ENCODE measurements at regions not wholly inside any gene's neighbourhood (a gene's known extent, or its start where the extent isn't known, plus 50 kb on each side); places are given as distances from the start of the nearest gene placed in this dataset.

GRCh38 chr2:181828122-181828705 lies 63.3 kb upstream of the ITPRID2 start:
- H3K27me3 ChIP-seq = no peaks in the 10 kb centered on the region
- no peak for DNase-seq (ENCODE audit: low spot score in 2 of 2)
- no peak overlapping the region for H3K27ac ChIP-seq
- 93 to 98% methylated on average over 6 of the region's 6 CpGs for WGBS, 2 donors
- H3K4me1 ChIP-seq = no peaks in the 10 kb centered on the region
- H3K4me3 ChIP-seq = no peak overlapping the region
- no peaks in the 10 kb centered on the region for H3K36me3 ChIP-seq
- no peak for TF ChIP-seq EP300 (IDR thresholded peaks at IDR 0.05)
- H3K9me3 ChIP-seq = no peaks in the 10 kb centered on the region

GRCh38 chr2:181829230-181829629 lies 62.3 kb upstream of the ITPRID2 start:
- Histone ChIP-seq H3K4me1 (no peaks in the 10 kb centered on the region), H3K27ac (no peak overlapping the region), H3K36me3 (no peaks in the 10 kb centered on the region), H3K4me3 (no peak overlapping the region), H3K9me3 (no peaks in the 10 kb centered on the region), H3K27me3 (no peaks in the 10 kb centered on the region)
- 93 to 100% methylated on average over 1 of the region's 1 CpG for WGBS, 2 donors
- DNase-seq (ENCODE audit: low spot score in 2 of 2) = no peak
- TF ChIP-seq CTCF (IDR thresholded peaks at IDR 0.05) = no peak
- TF ChIP-seq EP300 (IDR thresholded peaks at IDR 0.05) = no peak
- TF ChIP-seq POLR2A (IDR thresholded peaks at IDR 0.05) = no peak

- Histone ChIP-seq H3K27ac (no peak overlapping the region), H3K27me3 (no peaks in the 10 kb centered on the region), H3K9me3 (no peaks in the 10 kb centered on the region), H3K4me1 (no peaks in the 10 kb centered on the region), H3K4me3 (no peak overlapping the region), H3K36me3 (no peaks in the 10 kb centered on the region)
- no peak for DNase-seq (ENCODE audit: low spot score in 2 of 2)
- 95 to 96% methylated on average over 4 of the region's 4 CpGs for WGBS, 2 donors
- TF ChIP-seq EP300 (IDR thresholded peaks at IDR 0.05) (no peak), CTCF (IDR thresholded peaks at IDR 0.05) (no peak), POLR2A (IDR thresholded peaks at IDR 0.05) (no peak)
Measured at GRCh38 chr2:181832015-181832414, 59.5 kb upstream of the ITPRID2 start.

GRCh38 chr2:181836583-181836982 lies 54.9 kb upstream of the ITPRID2 start:
- no peak for DNase-seq (ENCODE audit: low spot score in 2 of 2)
- 93 to 97% methylated on average over 2 of the region's 2 CpGs for WGBS, 2 donors
- peaks cover 0 to 1% (median 0%) of the 10 kb centered on the region in 4 donors for H3K4me1 ChIP-seq

GRCh38 chr2:181837563-181837962 lies 54.0 kb upstream of the ITPRID2 start:
- no peaks in the 10 kb centered on the region for H3K36me3 ChIP-seq
- H3K9me3 ChIP-seq = no peaks in the 10 kb centered on the region
- DNase-seq (ENCODE audit: low spot score in 2 of 2) = no peak
- H3K27me3 ChIP-seq = no peaks in the 10 kb centered on the region
- no peak overlapping the region for H3K4me3 ChIP-seq
- no peak for TF ChIP-seq CTCF (IDR thresholded peaks at IDR 0.05)
- no peak for TF ChIP-seq POLR2A (IDR thresholded peaks at IDR 0.05)
- no peak for TF ChIP-seq EP300 (IDR thresholded peaks at IDR 0.05)
- H3K4me1 ChIP-seq = peaks cover 0 to 8% (median 0%) of the 10 kb centered on the region in 4 donors
- H3K27ac ChIP-seq = no peak overlapping the region
- 57 to 62% methylated on average over 2 of the region's 2 CpGs for WGBS, 2 donors

More at GRCh38 chr2:181836583-181836982, 54.9 kb upstream of the ITPRID2 start:
- no peaks in the 10 kb centered on the region for H3K27me3 ChIP-seq
- H3K36me3 ChIP-seq = no peaks in the 10 kb centered on the region
- TF ChIP-seq POLR2A (IDR thresholded peaks at IDR 0.05) (no peak), CTCF (IDR thresholded peaks at IDR 0.05) (no peak), EP300 (IDR thresholded peaks at IDR 0.05) (no peak)
- H3K9me3 ChIP-seq = no peaks in the 10 kb centered on the region
- no peak overlapping the region for H3K4me3 ChIP-seq
- H3K27ac ChIP-seq = no peak overlapping the region

GRCh38 chr2:181839811-181840210 lies 51.7 kb upstream of the ITPRID2 start:
- WGBS, 2 donors = 81 to 93% methylated on average over 1 of the region's 1 CpG
- Histone ChIP-seq H3K4me1 (peaks cover 0 to 8% (median 0%) of the 10 kb centered on the region in 4 donors), H3K27ac (no peak overlapping the region), H3K27me3 (no peaks in the 10 kb centered on the region), H3K36me3 (no peaks in the 10 kb centered on the region), H3K9me3 (no peaks in the 10 kb centered on the region), H3K4me3 (no peak overlapping the region)
- TF ChIP-seq EP300 (IDR thresholded peaks at IDR 0.05) (no peak), POLR2A (IDR thresholded peaks at IDR 0.05) (no peak), CTCF (IDR thresholded peaks at IDR 0.05) (no peak)
- no peak for DNase-seq (ENCODE audit: low spot score in 2 of 2)

Data from tibial nerve (tissue), 4 donors.